A673 (cell line): ENCODE measurements at regions not wholly inside any gene's neighbourhood (a gene's known extent, or its start where the extent isn't known, plus 50 kb on each side); places are given as distances from the start of the nearest gene placed in this dataset.

ENCODE experiments used
- CTCF ChIP-seq: fragments of 300-800, 200-600 bp; sonication (generic); conservative IDR thresholded peaks from 2 replicates; pipeline ENCODE4 v1.5.1; 2017; ENCODE audit warnings: low read depth, mild to moderate bottlenecking, antibody characterized with exemption, low read length, moderate library complexity, mixed read lengths
- EZH2 ChIP-seq: fragments of 200-600 bp; sonication (generic); IDR thresholded peaks from 2 replicates; pipeline ENCODE4 v1.6.1; 2017; ENCODE audit warnings: borderline replicate concordance, low read depth, mild to moderate bottlenecking, mixed read lengths, antibody characterized with exemption, low read length; ENCODE audit not compliant: poor library complexity, severe bottlenecking

- TF ChIP-seq CTCF (no peak), EZH2 (no peak)
Observed at GRCh38 chr13:46495066-46495465, 57.9 kb upstream of the LRCH1 start.
